Transverse colon (tissue), 4 donors: ENCODE measurements at regions not wholly inside any gene's neighbourhood (a gene's known extent, or its start where the extent isn't known, plus 50 kb on each side); places are given as distances from the start of the nearest gene placed in this dataset.

Experiments used
- DNase-seq: peaks from one replicate; pipeline ENCODE4 v3.0.0-alpha.2; 2019
- H3K27ac ChIP-seq, 4 donors: fragments of 200-600 bp; sonication (generic); 2 replicates each; pipeline ENCODE4 v1.5.1; 2016 to 2018; ENCODE audit warnings: inconsistent platforms in 4 of 4
- H3K27me3 ChIP-seq: fragments of 200-600 bp; sonication (generic); 2 replicates; pipeline ENCODE4 v1.5.1; 2017; ENCODE audit warnings: inconsistent platforms
- H3K36me3 ChIP-seq, 4 donors: fragments of 200-600 bp; sonication (generic); 2 replicates each; pipeline ENCODE4 v1.5.1; 2017 to 2019; ENCODE audit warnings: inconsistent platforms in 4 of 4
- H3K4me1 ChIP-seq, 4 donors: fragments of 200-600 bp; sonication (generic); 2 replicates each; pipeline ENCODE4 v1.5.1; 2017 to 2020; ENCODE audit warnings: inconsistent platforms in 4 of 4
- H3K4me3 ChIP-seq, 4 donors: fragments of 200-600 bp; sonication (generic); 1 replicate in 1 of 4; 2 replicates in 3 of 4; pipeline versions ENCODE4 v1.5.1 to v1.6.1; 2017 to 2019; ENCODE audit warnings: inconsistent platforms in 4 of 4
- H3K9me3 ChIP-seq, 2 donors: fragments of 200-600 bp; sonication (generic); 2 replicates each; pipeline ENCODE4 v1.5.1; 2017 to 2019; ENCODE audit warnings: inconsistent platforms in 2 of 2
- EP300 ChIP-seq: sonication (generic); formaldehyde crosslinking; IDR thresholded peaks from one replicate; pipeline ENCODE4 v1.6.1; 2017; ENCODE audit warnings: antibody characterized with exemption, low read depth
- POLR2A ChIP-seq: fragments of 450-650 bp; IDR thresholded peaks from one replicate; pipeline ENCODE4 v1.6.1; 2016; ENCODE audit warnings: antibody characterized with exemption, mild to moderate bottlenecking, moderate library complexity
- POLR2AphosphoS5 ChIP-seq, 3 donors: sonication (generic); formaldehyde crosslinking; IDR thresholded peaks; one replicate each; pipeline ENCODE4 v1.6.1; 2016; ENCODE audit warnings: antibody characterized with exemption in 3 of 3
- WGBS, 2 donors: methylation state at CpG; one replicate each; pipeline ENCODE4 v1.1.5; 2018; ENCODE audit warnings: low coverage in 1 of 2; 5-methylcytosine and 5-hydroxymethylcytosine counted together
- in situ Hi-C, 4 donors: fragments of 200-750 bp; cut with MboI; loops; one replicate each; pipeline versions ENCODE4 v1.15.0 to v1.15.1; 2017; ENCODE audit warnings: low sequenced_read_pairs in 3 of 4, low pct_ligation_motif_present in 1 of 4, low pct_unique_long_range_greater_than_20kb in 1 of 4
- intact Hi-C: fragments of 100-400 bp; cut with DNase I; formaldehyde crosslinking; loops from one replicate; pipeline ENCODE4 v1.15.1; 2023; ENCODE audit warnings: low total_unique reads
- TF ChIP-seq, protein P1 (sequence below), 5 experiments: fragments of 200-600 bp in 3 of 5; fragments of 450-650 bp in 2 of 5; sonication (generic) in 3 of 5; IDR thresholded peaks; 1 replicate in 2 of 5; 2 replicates in 3 of 5; pipeline ENCODE4 v1.5.1; 2016 to 2017; ENCODE audit warnings: antibody characterized with exemption in 5 of 5, inconsistent platforms in 3 of 5, mild to moderate bottlenecking in 2 of 5, moderate library complexity in 1 of 5

- in situ Hi-C loops: no loop called here
- TF ChIP-seq, protein P1, sequence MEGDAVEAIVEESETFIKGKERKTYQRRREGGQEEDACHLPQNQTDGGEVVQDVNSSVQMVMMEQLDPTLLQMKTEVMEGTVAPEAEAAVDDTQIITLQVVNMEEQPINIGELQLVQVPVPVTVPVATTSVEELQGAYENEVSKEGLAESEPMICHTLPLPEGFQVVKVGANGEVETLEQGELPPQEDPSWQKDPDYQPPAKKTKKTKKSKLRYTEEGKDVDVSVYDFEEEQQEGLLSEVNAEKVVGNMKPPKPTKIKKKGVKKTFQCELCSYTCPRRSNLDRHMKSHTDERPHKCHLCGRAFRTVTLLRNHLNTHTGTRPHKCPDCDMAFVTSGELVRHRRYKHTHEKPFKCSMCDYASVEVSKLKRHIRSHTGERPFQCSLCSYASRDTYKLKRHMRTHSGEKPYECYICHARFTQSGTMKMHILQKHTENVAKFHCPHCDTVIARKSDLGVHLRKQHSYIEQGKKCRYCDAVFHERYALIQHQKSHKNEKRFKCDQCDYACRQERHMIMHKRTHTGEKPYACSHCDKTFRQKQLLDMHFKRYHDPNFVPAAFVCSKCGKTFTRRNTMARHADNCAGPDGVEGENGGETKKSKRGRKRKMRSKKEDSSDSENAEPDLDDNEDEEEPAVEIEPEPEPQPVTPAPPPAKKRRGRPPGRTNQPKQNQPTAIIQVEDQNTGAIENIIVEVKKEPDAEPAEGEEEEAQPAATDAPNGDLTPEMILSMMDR (IDR thresholded peaks at IDR 0.05): no peak
- TF ChIP-seq POLR2AphosphoS5 (IDR thresholded peaks at IDR 0.05): no peak
- TF ChIP-seq EP300: no peak
- TF ChIP-seq POLR2A: no peak
- Histone ChIP-seq H3K4me3 (no peak overlapping the region), H3K27ac (no peak overlapping the region), H3K36me3 (no peaks in the 10 kb centered on the region), H3K9me3 (no peaks in the 10 kb centered on the region), H3K4me1 (no peaks in the 10 kb centered on the region), H3K27me3 (no peaks in the 10 kb centered on the region)
- DNase-seq: no peak
- WGBS, 2 donors: 66 to 67% methylated on average over 2 of the region's 2 CpGs
- intact Hi-C loops: no loop called here
Measured at GRCh38 chr18:1872274-1872673, 699.0 kb downstream of the METTL4 start.

DNA sequence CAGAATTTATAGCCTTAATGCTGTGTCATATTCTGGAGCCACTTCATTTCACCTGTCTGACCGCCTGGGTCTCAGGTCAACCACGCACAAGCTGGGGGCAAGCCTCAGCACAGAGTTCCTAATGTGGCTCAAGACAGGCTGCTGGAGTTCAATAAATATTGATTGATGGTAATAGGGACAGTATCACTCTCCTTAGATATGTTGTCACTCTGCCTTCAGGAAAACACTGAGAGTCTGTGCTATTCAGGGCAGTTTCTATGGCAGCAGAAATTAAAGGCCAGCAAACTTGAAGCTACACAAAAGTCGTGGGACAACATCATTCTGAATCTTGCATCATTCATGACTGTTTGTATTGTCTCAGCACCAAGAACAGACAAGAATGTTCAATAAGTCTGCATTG lies 696.1 kb downstream of the METTL4 start:
- H3K27ac ChIP-seq: no peak overlapping the region
- H3K4me1 ChIP-seq: no peaks in the 10 kb centered on the region
- no peaks in the 10 kb centered on the region for H3K9me3 ChIP-seq
- H3K27me3 ChIP-seq: no peaks in the 10 kb centered on the region
- in situ Hi-C loops (no loop called here), intact Hi-C loops (no loop called here)
- DNase-seq: no peak
- no peak for TF ChIP-seq POLR2A
- TF ChIP-seq, protein P1 (IDR thresholded peaks at IDR 0.05): no peak
- H3K4me3 ChIP-seq: no peak overlapping the region
- H3K36me3 ChIP-seq: no peaks in the 10 kb centered on the region
- 20 to 66% methylated on average over 1 to 3 of the region's 3 CpGs for WGBS, 2 donors

DNA sequence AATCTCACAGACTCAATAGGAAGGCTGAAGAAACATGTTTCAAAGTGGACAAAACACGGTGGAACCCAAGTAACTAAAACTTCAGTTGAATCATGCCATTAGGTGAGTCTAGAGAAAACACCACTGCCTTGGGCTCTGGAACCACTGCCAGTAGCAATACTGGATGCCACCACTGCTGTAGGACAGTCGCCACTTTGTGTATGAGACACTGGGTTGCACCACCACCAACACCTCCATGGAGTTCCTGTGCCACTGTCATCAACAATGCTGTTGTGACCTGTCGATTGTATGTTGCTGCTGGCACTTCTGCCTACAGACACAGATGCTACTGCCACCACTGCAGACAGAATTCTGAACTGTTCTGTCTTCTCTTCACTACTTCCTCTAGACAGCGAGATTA lies 686.7 kb downstream of the METTL4 start:
- Histone ChIP-seq H3K4me3 (no peak overlapping the region), H3K27ac (no peak overlapping the region), H3K4me1 (no peaks in the 10 kb centered on the region), H3K9me3 (no peaks in the 10 kb centered on the region), H3K27me3 (no peaks in the 10 kb centered on the region), H3K36me3 (no peaks in the 10 kb centered on the region)
- 80 to 88% methylated on average over 1 to 4 of the region's 4 CpGs for WGBS, 2 donors
- DNase-seq: no peak
- in situ Hi-C loops (no loop called here), intact Hi-C loops (no loop called here)
- TF ChIP-seq POLR2A (no peak), EP300 (no peak), POLR2AphosphoS5 (IDR thresholded peaks at IDR 0.05) (no peak)
- TF ChIP-seq, protein P1 (IDR thresholded peaks at IDR 0.05): no peak

DNA sequence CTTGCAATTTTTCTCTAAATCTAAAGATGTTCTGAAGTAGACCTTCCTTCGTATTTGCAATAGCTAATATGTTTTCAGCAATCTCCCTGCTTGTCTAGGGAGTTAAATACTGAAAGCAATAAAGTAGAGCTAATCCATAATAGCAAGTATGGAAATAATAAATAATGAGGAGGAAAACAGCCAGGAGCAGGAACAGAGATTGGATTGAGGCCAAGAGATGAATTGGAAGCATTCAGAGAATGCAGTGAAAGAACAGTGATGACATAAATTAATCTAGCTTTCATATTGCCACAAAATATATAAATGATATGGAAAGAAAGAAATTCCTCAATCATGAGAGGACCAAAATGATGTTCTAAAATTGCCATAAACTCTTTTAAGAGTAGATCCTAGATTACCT lies 679.7 kb downstream of the METTL4 start:
- Histone ChIP-seq H3K27ac (no peak overlapping the region), H3K4me1 (no peaks in the 10 kb centered on the region), H3K27me3 (no peaks in the 10 kb centered on the region), H3K36me3 (no peaks in the 10 kb centered on the region), H3K4me3 (no peak overlapping the region), H3K9me3 (no peaks in the 10 kb centered on the region)
- WGBS, 2 donors: 58 to 64% methylated on average over 1 of the region's 1 CpG
- no peak for DNase-seq
- intact Hi-C loops (no loop called here), in situ Hi-C loops (no loop called here)
- TF ChIP-seq POLR2AphosphoS5 (IDR thresholded peaks at IDR 0.05) (no peak), EP300 (no peak), POLR2A (no peak)
- TF ChIP-seq, protein P1 (IDR thresholded peaks at IDR 0.05): no peak
